HG03571 (cell line): ENCODE measurements at regions not wholly inside any gene's neighbourhood (a gene's known extent, or its start where the extent isn't known, plus 50 kb on each side); places are given as distances from the start of the nearest gene placed in this dataset.
"Not testable (repeated sequence)": the region's sequence is repeated elsewhere in the genome, so short reads cannot be mapped to it uniquely, and the experiment has no call there.

Source experiments
- ATAC-seq: cut with Tn5 transposase; IDR thresholded peaks from one replicate; pipeline ENCODE4 v1.9.1; 2021; ENCODE audit not compliant: unreplicated experiment

DNA sequence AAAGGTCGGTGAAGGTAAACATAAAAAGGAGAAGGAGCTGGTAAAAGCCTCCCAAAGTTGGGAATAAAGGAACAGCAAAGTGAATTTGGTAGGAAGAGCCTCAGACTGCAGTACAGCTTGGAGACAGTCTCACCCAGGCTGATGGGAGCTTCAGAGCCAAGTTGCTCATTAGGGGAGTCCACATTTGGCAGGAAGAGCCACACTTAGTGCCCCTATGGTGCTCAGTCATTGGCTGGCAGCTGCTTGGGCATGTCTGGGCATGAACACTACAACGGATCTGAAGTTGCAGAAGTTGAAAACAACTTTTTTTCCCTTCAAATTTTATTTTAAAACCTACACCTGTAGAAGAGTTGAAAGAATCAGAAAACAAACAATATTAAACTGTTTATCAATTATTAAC, 2497.3 kb downstream of the ARAP2 start:
- ATAC-seq: no peak

- ATAC-seq: no peak
Measured at GRCh38 chr4:33751050-33751449, 2493.3 kb downstream of the ARAP2 start.

DNA sequence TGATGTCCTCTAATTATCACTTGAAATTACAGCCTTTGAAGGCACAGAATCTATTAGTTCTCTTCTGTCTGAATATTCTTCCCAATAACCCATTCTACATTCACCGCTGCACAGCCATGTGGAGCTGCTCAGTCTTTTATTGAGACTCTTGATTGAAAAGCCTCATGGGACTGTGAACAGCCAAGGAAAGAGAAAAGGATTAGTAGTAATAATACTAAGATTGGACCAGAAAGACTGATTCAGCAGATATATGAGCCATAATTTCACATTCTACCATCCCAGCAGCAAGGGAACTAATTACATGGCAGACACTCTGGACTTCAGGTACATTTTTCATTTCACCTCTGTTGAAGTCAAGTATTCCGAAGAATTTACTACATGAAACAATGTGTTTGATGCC, 2471.7 kb downstream of the ARAP2 start:
- ATAC-seq: no peak

DNA sequence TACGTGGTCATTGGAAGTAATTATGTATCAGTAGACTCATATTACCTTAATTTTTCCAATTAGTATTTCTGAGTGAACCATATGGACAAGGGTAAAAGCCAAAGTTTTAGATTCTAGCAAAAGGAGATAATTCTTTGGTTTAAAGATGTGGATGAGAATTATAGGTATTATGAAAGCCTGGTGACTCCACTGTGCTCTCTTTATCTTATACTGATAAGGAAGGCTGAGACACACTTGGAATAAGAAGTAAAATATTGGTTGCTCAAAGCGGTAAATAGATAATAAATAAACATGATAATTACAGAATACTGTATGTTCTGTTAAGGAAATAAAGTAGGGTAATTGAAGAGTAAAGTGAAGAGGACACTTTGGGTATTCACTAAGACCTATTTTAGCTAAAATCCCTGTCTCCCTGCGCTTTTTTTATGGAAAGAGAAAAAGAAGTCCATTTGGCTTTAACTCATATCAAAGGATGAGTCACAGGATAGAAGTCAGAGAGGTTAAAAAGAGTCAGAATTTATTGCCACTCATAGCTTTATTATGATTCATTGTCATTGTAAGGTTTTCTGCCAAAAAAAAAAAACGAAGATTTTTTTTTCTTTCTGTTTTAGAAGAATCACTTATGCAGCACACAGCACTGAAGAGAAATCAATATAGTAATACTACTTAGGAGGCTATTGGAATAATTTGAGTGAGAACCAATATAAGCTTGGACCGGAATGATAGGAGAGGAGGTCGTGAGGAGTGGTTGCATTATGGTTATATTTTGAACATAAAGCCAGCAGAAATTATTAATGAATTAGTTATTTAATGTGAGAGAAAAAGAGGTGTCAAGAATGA, 2463.1 kb downstream of the ARAP2 start:
- no peak for ATAC-seq

DNA sequence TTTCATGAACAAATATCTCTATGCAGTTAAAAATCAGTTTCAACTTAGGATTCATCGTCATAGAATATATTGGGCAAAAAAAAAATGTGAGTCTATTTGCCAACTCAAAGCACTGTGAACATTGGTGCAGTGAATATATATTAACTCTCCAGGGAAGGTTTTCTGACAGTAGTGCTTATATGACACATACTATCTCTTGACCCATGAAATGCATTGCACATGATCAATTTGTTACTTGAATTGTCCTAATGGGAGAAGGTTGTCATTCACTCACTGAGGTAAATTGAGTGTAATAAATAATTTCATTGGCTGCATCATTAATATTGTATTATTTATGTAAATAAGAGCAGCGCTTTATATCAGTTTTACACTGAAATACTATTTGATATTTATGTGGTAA, 2458.5 kb downstream of the ARAP2 start:
- ATAC-seq: no peak

GRCh38 chr4:33802578-33802977, 2441.7 kb downstream of the ARAP2 start:
- no peak for ATAC-seq

DNA sequence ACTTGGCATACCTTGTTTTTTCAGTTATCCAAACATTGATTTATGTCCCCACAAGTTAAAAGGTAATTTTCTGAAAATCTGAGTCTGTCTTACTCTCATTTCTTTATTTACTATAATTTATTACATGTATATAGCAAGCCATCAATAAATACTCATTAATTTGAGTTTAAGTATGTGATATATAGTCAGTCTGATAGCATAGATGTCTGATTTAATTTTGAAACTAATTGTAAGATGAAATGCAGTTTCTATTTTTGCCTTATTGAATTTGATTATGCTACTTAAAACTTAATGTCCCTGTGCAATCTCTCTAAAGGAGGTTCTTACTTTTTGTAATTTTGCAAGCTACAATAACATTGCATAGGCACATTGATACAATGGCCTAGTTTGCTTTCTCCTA, 2418.6 kb downstream of the ARAP2 start:
- ATAC-seq: no peak

- ATAC-seq: not testable (repeated sequence)
Measured at GRCh38 chr4:33829356-33829755, 2415.0 kb downstream of the ARAP2 start.

- no peak for ATAC-seq
Measured at GRCh38 chr4:33831442-33832066, 2412.8 kb downstream of the ARAP2 start.

DNA sequence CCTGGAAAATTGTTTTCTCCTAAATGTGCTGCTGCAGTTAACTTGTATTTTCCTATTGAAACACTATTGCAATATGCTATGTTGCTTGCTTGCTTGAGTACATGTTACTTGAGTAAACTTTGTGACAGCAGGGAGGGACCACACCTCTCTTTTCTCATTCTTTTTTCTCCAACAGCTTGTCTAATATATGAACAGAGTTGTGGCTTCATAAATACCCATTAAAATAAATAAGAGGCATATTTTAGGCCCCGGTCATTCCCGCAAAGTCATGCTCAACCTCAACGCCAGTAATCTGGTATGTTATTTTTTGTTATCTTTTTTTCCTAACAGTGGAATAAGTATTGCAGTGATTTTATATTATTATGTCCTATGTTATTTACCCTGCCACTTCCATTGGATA, 2408.6 kb downstream of the ARAP2 start:
- not testable (repeated sequence) for ATAC-seq

- ATAC-seq: no peak
Measured at GRCh38 chr4:33837043-33837838, 2407.1 kb downstream of the ARAP2 start.

GRCh38 chr4:33841120-33841519, 2403.2 kb downstream of the ARAP2 start:
- no peak for ATAC-seq

DNA sequence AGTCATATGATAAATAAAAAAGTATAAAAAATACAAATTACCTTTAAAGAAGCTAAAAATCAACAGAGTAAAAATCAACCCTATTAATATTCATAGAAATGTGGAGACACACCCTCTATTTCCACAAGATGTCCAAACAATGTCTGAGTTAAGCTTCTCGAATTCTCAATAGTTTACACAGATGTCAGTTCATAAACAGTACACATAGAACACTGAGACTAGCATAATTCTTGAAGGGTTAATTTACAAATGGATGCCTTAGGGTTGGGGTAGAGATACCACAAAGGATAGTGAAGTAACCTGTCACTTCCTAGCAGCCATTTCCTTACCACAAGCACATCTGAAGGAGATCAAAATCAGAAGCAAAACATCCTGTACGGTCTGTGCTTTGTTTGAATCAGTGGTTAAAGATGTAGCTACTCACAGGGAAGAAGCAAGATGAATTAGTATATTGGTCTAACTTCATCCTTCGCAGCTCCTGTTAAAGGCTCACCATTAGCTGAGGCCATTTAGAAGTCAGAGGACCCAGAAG, 2393.9 kb downstream of the ARAP2 start:
- ATAC-seq: no peak

- not testable (repeated sequence) for ATAC-seq
Measured at GRCh38 chr4:33853670-33854069, 2390.6 kb downstream of the ARAP2 start.

DNA sequence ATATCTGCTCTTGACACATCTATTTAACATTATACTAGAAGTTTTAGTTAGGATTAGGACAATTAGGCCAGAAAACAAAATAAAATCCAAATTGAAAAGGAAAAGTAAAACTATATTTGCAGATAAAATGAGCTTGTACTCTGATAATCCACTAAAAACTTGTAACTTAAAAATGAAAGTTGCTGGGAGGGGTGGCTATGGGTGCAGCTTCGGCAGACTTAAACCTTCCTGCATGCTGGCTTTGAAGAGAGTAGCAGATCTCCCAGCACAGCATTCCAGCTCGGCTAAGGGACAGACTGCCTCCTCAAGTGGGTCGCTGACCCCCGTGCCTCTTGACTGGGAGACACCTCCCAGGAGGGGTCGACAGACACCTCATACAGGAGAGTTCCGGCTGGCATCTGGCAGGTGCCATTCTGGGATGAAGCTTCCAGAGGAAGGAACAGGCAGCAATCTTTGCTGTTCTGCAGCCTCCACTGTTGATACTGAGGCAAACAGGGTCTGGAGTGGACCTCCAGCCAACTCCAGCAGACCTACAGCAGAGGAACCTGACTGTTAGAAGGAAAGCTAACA, 2379.9 kb downstream of the ARAP2 start:
- no peak for ATAC-seq

GRCh38 chr4:33873791-33874190, 2370.5 kb downstream of the ARAP2 start:
- ATAC-seq: no peak

DNA sequence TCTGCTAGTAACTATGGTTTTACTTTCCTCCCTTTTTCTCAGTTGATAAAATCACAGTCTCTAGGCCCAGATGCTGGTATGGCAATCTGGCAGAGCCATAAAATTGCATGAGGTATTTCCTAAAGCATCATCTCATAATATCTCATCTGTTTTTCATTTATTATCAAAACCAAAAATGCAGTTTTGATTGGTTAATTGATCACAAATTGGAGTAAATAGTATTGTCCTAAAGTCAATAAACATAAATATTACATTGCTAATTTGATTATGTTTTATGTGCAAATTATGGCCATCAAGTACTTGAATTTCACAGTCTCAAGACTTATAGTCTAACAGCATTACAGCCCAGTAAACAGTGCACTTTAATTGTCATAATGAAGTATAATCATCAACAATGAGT, 2365.6 kb downstream of the ARAP2 start:
- no peak for ATAC-seq

DNA sequence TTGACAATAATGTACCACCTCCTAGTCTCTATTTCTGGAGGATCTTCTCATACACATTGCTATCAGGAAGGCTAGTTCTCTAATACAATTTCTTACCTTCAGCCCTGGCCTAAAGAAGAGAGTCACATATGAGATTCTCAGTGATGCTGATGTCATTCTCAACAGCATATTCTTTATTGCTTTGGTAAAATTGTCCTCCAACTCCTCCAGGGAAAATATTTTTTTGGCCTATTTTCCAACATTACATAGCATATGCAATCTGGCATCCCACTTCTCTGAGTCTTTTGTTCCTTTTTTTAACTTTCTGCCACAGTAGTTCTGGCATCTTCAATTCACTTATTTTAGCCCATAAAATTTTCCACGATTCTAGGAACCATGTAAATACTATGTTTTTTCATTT, 2363.1 kb downstream of the ARAP2 start:
- no peak for ATAC-seq

GRCh38 chr4:33882246-33882990, 2361.9 kb downstream of the ARAP2 start:
- no peak for ATAC-seq

DNA sequence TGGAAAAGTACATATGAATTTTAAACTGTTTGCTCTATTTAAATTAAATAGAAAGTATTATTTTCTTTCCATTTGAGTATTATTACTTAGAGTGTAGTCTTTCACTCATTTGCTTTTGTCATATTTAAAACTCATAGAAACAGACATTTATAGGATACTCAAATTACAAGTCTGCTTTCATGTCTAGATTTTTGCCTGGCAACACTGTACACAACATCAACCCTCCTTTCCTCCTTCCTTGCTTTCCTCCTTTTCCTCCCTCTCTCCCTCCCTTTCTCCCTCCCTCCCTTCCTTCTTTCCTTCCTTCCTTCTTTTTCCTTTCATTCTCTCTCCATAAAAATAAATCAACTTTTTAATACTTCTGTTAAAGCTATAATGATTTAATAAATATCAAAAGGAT, 2361.2 kb downstream of the ARAP2 start:
- ATAC-seq: no peak
